ENCODE measurements at regions not wholly inside any gene's neighbourhood (a gene's known extent, or its start where the extent isn't known, plus 50 kb on each side); places are given as distances from the start of the nearest gene placed in this dataset.
"Not testable (repeated sequence)": the region's sequence is repeated elsewhere in the genome, so short reads cannot be mapped to it uniquely, and the experiment has no call there.

- H3K27me3 ChIP-seq (ENCODE audit: insufficient read depth, poor library complexity, severe bottlenecking): no peaks in the 10 kb centered on the region
- no peak overlapping the region for H3K4me3 ChIP-seq (ENCODE audit: severe bottlenecking)
- no peak for ATAC-seq (ENCODE audit: low read depth)
- no peaks in the 10 kb centered on the region for H3K4me1 ChIP-seq (ENCODE audit: insufficient read depth, poor library complexity, severe bottlenecking)
- H3K27ac ChIP-seq (ENCODE audit: poor library complexity, severe bottlenecking): no peak overlapping the region
- no peak for DNase-seq (ENCODE audit: low spot score)
- no peaks in the 10 kb centered on the region for H3K36me3 ChIP-seq (ENCODE audit: low read depth)
- no peaks in the 10 kb centered on the region for H3K9me3 ChIP-seq (ENCODE audit: severe bottlenecking)
- TF ChIP-seq, protein P1, sequence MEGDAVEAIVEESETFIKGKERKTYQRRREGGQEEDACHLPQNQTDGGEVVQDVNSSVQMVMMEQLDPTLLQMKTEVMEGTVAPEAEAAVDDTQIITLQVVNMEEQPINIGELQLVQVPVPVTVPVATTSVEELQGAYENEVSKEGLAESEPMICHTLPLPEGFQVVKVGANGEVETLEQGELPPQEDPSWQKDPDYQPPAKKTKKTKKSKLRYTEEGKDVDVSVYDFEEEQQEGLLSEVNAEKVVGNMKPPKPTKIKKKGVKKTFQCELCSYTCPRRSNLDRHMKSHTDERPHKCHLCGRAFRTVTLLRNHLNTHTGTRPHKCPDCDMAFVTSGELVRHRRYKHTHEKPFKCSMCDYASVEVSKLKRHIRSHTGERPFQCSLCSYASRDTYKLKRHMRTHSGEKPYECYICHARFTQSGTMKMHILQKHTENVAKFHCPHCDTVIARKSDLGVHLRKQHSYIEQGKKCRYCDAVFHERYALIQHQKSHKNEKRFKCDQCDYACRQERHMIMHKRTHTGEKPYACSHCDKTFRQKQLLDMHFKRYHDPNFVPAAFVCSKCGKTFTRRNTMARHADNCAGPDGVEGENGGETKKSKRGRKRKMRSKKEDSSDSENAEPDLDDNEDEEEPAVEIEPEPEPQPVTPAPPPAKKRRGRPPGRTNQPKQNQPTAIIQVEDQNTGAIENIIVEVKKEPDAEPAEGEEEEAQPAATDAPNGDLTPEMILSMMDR (IDR thresholded peaks at IDR 0.05; ENCODE audit: poor library complexity, severe bottlenecking): no peak
These were observed 487.4 kb upstream of the IRAK1BP1 start for GRCh38 chr6:78379982-78380381.

GRCh38 chr6:78380541-78380940, 486.8 kb upstream of the IRAK1BP1 start:
- TF ChIP-seq, protein P1 (IDR thresholded peaks at IDR 0.05; ENCODE audit: poor library complexity, severe bottlenecking): no peak
- ATAC-seq (ENCODE audit: low read depth): no peak
- DNase-seq (ENCODE audit: low spot score): no peak

DNA sequence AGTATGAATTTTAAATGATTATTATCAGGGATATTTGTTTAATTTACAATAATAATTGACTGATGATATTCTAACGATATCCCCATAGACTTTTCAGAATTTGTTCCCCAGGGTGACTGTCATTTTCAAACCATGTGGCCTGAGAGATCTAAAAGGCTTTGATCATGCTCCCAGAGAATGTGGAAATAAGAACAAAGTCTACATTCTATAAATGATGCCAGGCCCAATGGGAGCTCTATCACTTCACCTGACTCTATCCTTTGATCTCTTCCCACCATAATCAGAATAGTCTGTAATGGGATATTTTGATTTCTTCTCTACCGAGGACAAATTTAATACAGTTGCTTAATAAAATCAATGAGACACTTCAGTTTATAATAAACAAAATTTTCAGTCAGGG, 483.4 kb upstream of the IRAK1BP1 start:
- H3K36me3 ChIP-seq (ENCODE audit: low read depth): no peaks in the 10 kb centered on the region
- H3K4me1 ChIP-seq (ENCODE audit: insufficient read depth, poor library complexity, severe bottlenecking): no peaks in the 10 kb centered on the region
- TF ChIP-seq, protein P1 (IDR thresholded peaks at IDR 0.05; ENCODE audit: poor library complexity, severe bottlenecking): no peak
- no peak overlapping the region for H3K27ac ChIP-seq (ENCODE audit: poor library complexity, severe bottlenecking)
- H3K27me3 ChIP-seq (ENCODE audit: insufficient read depth, poor library complexity, severe bottlenecking): no peaks in the 10 kb centered on the region
- no peak for ATAC-seq (ENCODE audit: low read depth)
- H3K4me3 ChIP-seq (ENCODE audit: severe bottlenecking): no peak overlapping the region
- DNase-seq (ENCODE audit: low spot score): no peak
- no peaks in the 10 kb centered on the region for H3K9me3 ChIP-seq (ENCODE audit: severe bottlenecking)

More at GRCh38 chr6:78380541-78380940, 486.8 kb upstream of the IRAK1BP1 start:
- Histone ChIP-seq H3K36me3 (ENCODE audit: low read depth) (no peaks in the 10 kb centered on the region), H3K4me3 (ENCODE audit: severe bottlenecking) (no peak overlapping the region), H3K27ac (ENCODE audit: poor library complexity, severe bottlenecking) (no peak overlapping the region), H3K9me3 (ENCODE audit: severe bottlenecking) (no peaks in the 10 kb centered on the region), H3K4me1 (ENCODE audit: insufficient read depth, poor library complexity, severe bottlenecking) (no peaks in the 10 kb centered on the region), H3K27me3 (ENCODE audit: insufficient read depth, poor library complexity, severe bottlenecking) (no peaks in the 10 kb centered on the region)

- H3K27me3 ChIP-seq (ENCODE audit: insufficient read depth, poor library complexity, severe bottlenecking); H3K36me3 ChIP-seq (ENCODE audit: low read depth); ATAC-seq (ENCODE audit: low read depth); H3K4me3 ChIP-seq (ENCODE audit: severe bottlenecking); H3K9me3 ChIP-seq (ENCODE audit: severe bottlenecking); H3K4me1 ChIP-seq (ENCODE audit: insufficient read depth, poor library complexity, severe bottlenecking); DNase-seq (ENCODE audit: low spot score); H3K27ac ChIP-seq (ENCODE audit: poor library complexity, severe bottlenecking): not testable (repeated sequence)
These were observed 480.5 kb upstream of the IRAK1BP1 start for GRCh38 chr6:78386854-78387253.

DNA sequence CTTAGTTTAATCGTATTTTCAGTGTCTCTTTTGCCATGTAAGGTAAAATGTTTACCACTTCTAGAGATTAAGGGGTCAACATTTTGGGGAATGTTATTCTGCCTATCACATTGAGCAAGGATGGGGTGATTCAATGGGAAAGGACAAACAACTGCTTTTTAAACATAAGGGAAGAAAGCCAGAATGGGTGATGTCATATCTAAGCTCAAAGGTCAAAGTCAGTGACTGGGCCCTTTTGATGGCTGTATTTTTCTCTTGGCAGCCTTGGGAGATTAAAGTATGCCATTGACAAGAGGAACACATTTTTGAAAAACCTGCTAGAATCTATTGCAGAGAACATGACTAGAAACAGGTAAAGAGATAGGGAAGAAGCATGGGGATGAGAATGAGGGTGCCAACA, 477.3 kb upstream of the IRAK1BP1 start:
- no peaks in the 10 kb centered on the region for H3K9me3 ChIP-seq (ENCODE audit: severe bottlenecking)
- H3K27ac ChIP-seq (ENCODE audit: poor library complexity, severe bottlenecking): no peak overlapping the region
- no peaks in the 10 kb centered on the region for H3K36me3 ChIP-seq (ENCODE audit: low read depth)
- DNase-seq (ENCODE audit: low spot score) (no peak), ATAC-seq (ENCODE audit: low read depth) (no peak)
- no peaks in the 10 kb centered on the region for H3K4me1 ChIP-seq (ENCODE audit: insufficient read depth, poor library complexity, severe bottlenecking)
- no peaks in the 10 kb centered on the region for H3K27me3 ChIP-seq (ENCODE audit: insufficient read depth, poor library complexity, severe bottlenecking)
- TF ChIP-seq, protein P1 (IDR thresholded peaks at IDR 0.05; ENCODE audit: poor library complexity, severe bottlenecking): no peak
- H3K4me3 ChIP-seq (ENCODE audit: severe bottlenecking): no peak overlapping the region

Measured in RWPE2 (cell line).